ENCODE measurements at regions not wholly inside any gene's neighbourhood (a gene's known extent, or its start where the extent isn't known, plus 50 kb on each side); places are given as distances from the start of the nearest gene placed in this dataset.

- Histone ChIP-seq H3K9me1 (ENCODE audit: control insufficient read depth, extremely low read depth, insufficient read depth, low read length) (no peaks in the 10 kb centered on the region), H3K27ac (ENCODE audit: control insufficient read depth, insufficient read depth, low read length) (no peak overlapping the region)
Measured at GRCh38 chr4:62222121-62222520, 1022.0 kb downstream of the ADGRL3 start.

GRCh38 chr4:62210486-62210885 is 1010.4 kb downstream of the ADGRL3 start:
- DNase-seq (ENCODE audit: low read depth, low spot score): no peak
- Histone ChIP-seq H4K20me1 (ENCODE audit: control insufficient read depth, extremely low read depth, insufficient read depth, low read length) (no peaks in the 10 kb centered on the region), H3K9ac (ENCODE audit: control insufficient read depth, extremely low read depth, insufficient read depth, low read length) (no peak overlapping the region), H3K79me2 (ENCODE audit: control insufficient read depth, insufficient read depth, low read length) (no peaks in the 10 kb centered on the region), H3K9me1 (ENCODE audit: control insufficient read depth, extremely low read depth, insufficient read depth, low read length) (no peaks in the 10 kb centered on the region), H3K9me3 (ENCODE audit: control insufficient read depth, low read depth, low read length) (no peaks in the 10 kb centered on the region), H3K36me3 (ENCODE audit: control insufficient read depth in 2 of 2, extremely low read depth in 1 of 2, insufficient read depth in 2 of 2, low read length in 2 of 2) (no peaks in the 10 kb centered on the region), H3K4me3 (ENCODE audit: control insufficient read depth in 2 of 3, extremely low read depth in 1 of 3, insufficient read depth in 2 of 3, low read depth in 1 of 3, low read length in 3 of 3) (no peak overlapping the region), H3K27me3 (ENCODE audit: control insufficient read depth, extremely low read depth, insufficient read depth, low read length) (no peaks in the 10 kb centered on the region), H2AFZ (ENCODE audit: control insufficient read depth, low read length) (no peak overlapping the region), H3K4me2 (ENCODE audit: control insufficient read depth, extremely low read depth, insufficient read depth, low read depth, low read length) (no peak overlapping the region), H3K4me1 (ENCODE audit: control insufficient read depth, extremely low read depth, insufficient read depth, low read length) (no peaks in the 10 kb centered on the region), H3K27ac (ENCODE audit: control insufficient read depth, insufficient read depth, low read length) (no peak overlapping the region)
- FAIRE-seq: no peak
- no peak for TF ChIP-seq EZH2 (IDR thresholded peaks at IDR 0.05; ENCODE audit: low read length)
- no peak for TF ChIP-seq CTCF (optimal IDR thresholded peaks at IDR 0.05 in 1 of 3, IDR thresholded peaks at IDR 0.05 in 1 of 3, conservative IDR thresholded peaks at IDR 0.05 in 1 of 3; ENCODE audit: extremely low read depth in 1 of 3, insufficient read depth in 2 of 3, low read length in 3 of 3)
- dilution Hi-C loops (cut with MboI; ENCODE audit: extremely low pct_ligation_motif_present, low sequenced_read_pairs): no loop called here

More at GRCh38 chr4:62222121-62222520, 1022.0 kb downstream of the ADGRL3 start:
- dilution Hi-C loops (cut with MboI; ENCODE audit: extremely low pct_ligation_motif_present, low sequenced_read_pairs): no loop called here
- H3K79me2 ChIP-seq (ENCODE audit: control insufficient read depth, insufficient read depth, low read length): no peaks in the 10 kb centered on the region
- H2AFZ ChIP-seq (ENCODE audit: control insufficient read depth, low read length): no peak overlapping the region
- no peak overlapping the region for H3K9ac ChIP-seq (ENCODE audit: control insufficient read depth, extremely low read depth, insufficient read depth, low read length)
- no peak overlapping the region for H3K4me3 ChIP-seq (ENCODE audit: control insufficient read depth in 2 of 3, extremely low read depth in 1 of 3, insufficient read depth in 2 of 3, low read depth in 1 of 3, low read length in 3 of 3)
- no peaks in the 10 kb centered on the region for H3K36me3 ChIP-seq (ENCODE audit: control insufficient read depth in 2 of 2, extremely low read depth in 1 of 2, insufficient read depth in 2 of 2, low read length in 2 of 2)
- no peaks in the 10 kb centered on the region for H3K27me3 ChIP-seq (ENCODE audit: control insufficient read depth, extremely low read depth, insufficient read depth, low read length)
- no peak overlapping the region for H3K4me2 ChIP-seq (ENCODE audit: control insufficient read depth, extremely low read depth, insufficient read depth, low read depth, low read length)
- no peaks in the 10 kb centered on the region for H3K9me3 ChIP-seq (ENCODE audit: control insufficient read depth, low read depth, low read length)
- TF ChIP-seq CTCF (optimal IDR thresholded peaks at IDR 0.05 in 1 of 3, IDR thresholded peaks at IDR 0.05 in 1 of 3, conservative IDR thresholded peaks at IDR 0.05 in 1 of 3; ENCODE audit: extremely low read depth in 1 of 3, insufficient read depth in 2 of 3, low read length in 3 of 3) (no peak), EZH2 (IDR thresholded peaks at IDR 0.05; ENCODE audit: low read length) (no peak)
- DNase-seq (ENCODE audit: low read depth, low spot score): no peak
- H3K4me1 ChIP-seq (ENCODE audit: control insufficient read depth, extremely low read depth, insufficient read depth, low read length): no peaks in the 10 kb centered on the region
- no peaks in the 10 kb centered on the region for H4K20me1 ChIP-seq (ENCODE audit: control insufficient read depth, extremely low read depth, insufficient read depth, low read length)
- FAIRE-seq: no peak

Measured in keratinocyte (primary cell).